Fibroblast of the aortic adventitia (primary cell): ENCODE measurements at regions not wholly inside any gene's neighbourhood (a gene's known extent, or its start where the extent isn't known, plus 50 kb on each side); places are given as distances from the start of the nearest gene placed in this dataset. TPM values are rescaled to one million over a fixed set of nuclear protein-coding genes. Genes with fewer than 3 reads are reported as not detected.

ENCODE experiments used
- DNase-seq: peaks from one replicate; pipeline ENCODE4 v3.0.0-alpha.2; 2010; ENCODE audit warnings: low read depth
- H3K4me3 ChIP-seq: 2 replicates; pipeline ENCODE4 v1.5.1; 2011; ENCODE audit warnings: low read depth, mild to moderate bottlenecking, control low read depth, low read length, moderate library complexity
- small RNA-seq: library from RNA; depleted of rRNA; stranded (forward); fragments of <200 nt; gene quantifications from one replicate; pipeline ENCODE3, GENCODE V24; 2012
- TF ChIP-seq, protein P1 (sequence below): IDR thresholded peaks from 2 replicates; pipeline ENCODE4 v1.5.1; 2011; ENCODE audit warnings: mild to moderate bottlenecking, low read length, control low read depth, inconsistent platforms; ENCODE audit not compliant: insufficient read depth

DNA sequence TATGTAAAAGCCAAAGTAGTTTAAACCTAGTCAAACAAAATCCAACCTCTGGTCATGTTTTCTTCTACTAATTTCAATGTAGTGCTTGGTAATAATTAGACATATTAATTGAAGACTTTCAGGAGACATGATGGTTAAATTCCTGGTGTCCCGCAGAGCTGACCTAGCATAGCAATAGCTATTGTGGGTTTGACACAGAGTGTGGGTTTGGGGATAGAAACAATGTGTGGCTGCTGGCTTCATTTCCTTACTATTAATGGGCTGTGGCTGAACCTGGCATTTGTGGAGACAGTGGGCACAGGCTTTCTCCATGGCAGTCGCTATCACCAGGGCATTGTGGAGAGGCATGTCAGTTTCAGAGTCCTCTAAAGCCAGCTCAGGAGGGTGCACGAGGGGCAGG lies 54.1 kb upstream of the GGTLC1 start:
- DNase-seq: no peak
- no peak overlapping the region for H3K4me3 ChIP-seq
- TF ChIP-seq, protein P1, sequence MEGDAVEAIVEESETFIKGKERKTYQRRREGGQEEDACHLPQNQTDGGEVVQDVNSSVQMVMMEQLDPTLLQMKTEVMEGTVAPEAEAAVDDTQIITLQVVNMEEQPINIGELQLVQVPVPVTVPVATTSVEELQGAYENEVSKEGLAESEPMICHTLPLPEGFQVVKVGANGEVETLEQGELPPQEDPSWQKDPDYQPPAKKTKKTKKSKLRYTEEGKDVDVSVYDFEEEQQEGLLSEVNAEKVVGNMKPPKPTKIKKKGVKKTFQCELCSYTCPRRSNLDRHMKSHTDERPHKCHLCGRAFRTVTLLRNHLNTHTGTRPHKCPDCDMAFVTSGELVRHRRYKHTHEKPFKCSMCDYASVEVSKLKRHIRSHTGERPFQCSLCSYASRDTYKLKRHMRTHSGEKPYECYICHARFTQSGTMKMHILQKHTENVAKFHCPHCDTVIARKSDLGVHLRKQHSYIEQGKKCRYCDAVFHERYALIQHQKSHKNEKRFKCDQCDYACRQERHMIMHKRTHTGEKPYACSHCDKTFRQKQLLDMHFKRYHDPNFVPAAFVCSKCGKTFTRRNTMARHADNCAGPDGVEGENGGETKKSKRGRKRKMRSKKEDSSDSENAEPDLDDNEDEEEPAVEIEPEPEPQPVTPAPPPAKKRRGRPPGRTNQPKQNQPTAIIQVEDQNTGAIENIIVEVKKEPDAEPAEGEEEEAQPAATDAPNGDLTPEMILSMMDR: no peak

DNA sequence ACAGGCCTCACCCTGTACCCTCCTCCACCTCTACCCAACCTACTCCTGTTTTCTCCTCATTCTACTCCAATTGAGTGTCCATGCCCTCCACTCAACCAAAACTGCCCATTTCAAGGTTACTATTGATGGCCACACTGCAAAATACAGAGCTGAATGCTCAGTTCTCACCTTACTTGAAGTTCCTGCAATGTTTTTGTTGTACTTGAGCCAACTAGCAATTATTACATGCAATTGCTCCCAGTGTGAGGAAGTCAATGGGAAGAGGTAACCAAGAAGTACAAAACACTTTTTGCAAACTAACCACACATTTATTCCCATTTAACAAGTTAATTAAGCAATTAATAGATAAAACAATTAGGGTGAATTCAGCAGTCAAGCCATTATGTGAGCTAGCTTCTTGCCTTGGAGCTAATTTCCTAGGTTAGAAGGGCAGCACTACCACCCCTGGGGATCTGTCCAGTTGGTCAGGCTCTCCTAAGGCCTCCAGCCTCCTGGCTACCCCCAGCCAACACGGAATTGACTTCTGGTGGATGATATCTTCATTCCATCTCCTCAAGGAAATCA lies 52.4 kb upstream of the GGTLC1 start:
- no peak for DNase-seq
- H3K4me3 ChIP-seq: no peak overlapping the region
- TF ChIP-seq, protein P1: no peak

DNA sequence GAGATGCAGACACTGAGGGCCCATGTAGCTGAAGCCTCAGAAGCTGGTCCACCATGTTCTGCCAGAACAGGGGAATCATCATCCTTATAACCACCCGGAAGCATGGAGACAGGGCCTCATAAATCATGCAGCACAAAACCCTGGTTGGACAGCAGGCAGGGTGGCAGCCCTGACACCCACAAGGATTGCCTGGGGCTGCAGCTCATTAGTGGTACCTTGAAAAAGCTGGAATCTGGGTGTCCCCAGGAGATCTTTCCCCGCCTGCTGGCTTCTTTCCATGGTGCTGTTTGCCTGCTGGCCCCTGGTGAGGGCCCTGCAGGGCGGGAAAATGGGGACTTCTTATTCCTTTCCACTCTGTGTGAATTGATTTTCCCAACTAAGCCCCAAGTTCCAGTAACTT lies 50.6 kb upstream of the GGTLC1 start:
- TF ChIP-seq, protein P1: no peak
- H3K4me3 ChIP-seq: no peak overlapping the region
- no peak for DNase-seq

Small RNA genes in the stretch of these regions (small RNA-seq; reads per million reads assigned to genes)
- gene RNU1-23P: not detected
